ENCODE measurements at regions not wholly inside any gene's neighbourhood (a gene's known extent, or its start where the extent isn't known, plus 50 kb on each side); places are given as distances from the start of the nearest gene placed in this dataset.

DNA sequence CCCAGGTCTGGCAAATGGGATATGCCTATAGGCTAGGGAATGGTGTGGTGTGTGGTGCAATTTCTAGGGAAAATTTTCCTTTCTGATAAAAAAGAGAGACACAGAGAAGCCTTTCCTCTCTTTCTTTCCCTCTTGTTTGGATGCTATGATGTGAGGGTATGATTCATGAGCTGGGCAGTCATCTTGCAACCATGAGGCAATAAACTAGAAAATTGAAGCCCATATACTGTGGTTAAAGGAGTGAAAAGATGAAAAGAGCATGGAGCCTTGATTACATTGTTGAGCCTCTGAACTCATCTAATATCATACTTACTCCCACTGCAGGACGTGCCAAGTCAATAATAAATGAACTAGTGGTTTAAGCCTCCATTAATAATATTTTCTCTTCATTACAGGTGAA is 215.6 kb downstream of the HAUS1 start (continued):
- no peak for TF ChIP-seq NANOG (IDR thresholded peaks at IDR 0.05; ENCODE audit: insufficient read depth, low read depth, low read length, poor library complexity, severe bottlenecking)
- TF ChIP-seq SIN3A (conservative IDR thresholded peaks at IDR 0.05 in 1 of 2, IDR thresholded peaks at IDR 0.05 in 1 of 2; ENCODE audit: low read depth in 1 of 2, low read length in 2 of 2) = no peak
- no peak for TF ChIP-seq ATF3 (IDR thresholded peaks at IDR 0.05; ENCODE audit: insufficient read depth, low read depth, low read length)

Data from H1 (cell line).